DND-41 (cell line): ENCODE measurements at regions not wholly inside any gene's neighbourhood (a gene's known extent, or its start where the extent isn't known, plus 50 kb on each side); places are given as distances from the start of the nearest gene placed in this dataset.

Experiments used
- EZH2 ChIP-seq: IDR thresholded peaks from 3 replicates; pipeline ENCODE4 v1.6.1; 2012; ENCODE audit warnings: borderline replicate concordance, low read depth, mild to moderate bottlenecking, moderate library complexity, low read length, inconsistent platforms; ENCODE audit not compliant: severe bottlenecking
- TF ChIP-seq, protein P1 (sequence below): IDR thresholded peaks from 2 replicates; pipeline ENCODE4 v1.5.1; 2012; ENCODE audit warnings: borderline replicate concordance, low read length, moderate library complexity, mild to moderate bottlenecking; ENCODE audit not compliant: poor library complexity, severe bottlenecking; ENCODE audit errors: extremely low read depth

GRCh38 chrX:27350476-27350875, 112.7 kb downstream of the PPP4R3C start:
- TF ChIP-seq, protein P1, sequence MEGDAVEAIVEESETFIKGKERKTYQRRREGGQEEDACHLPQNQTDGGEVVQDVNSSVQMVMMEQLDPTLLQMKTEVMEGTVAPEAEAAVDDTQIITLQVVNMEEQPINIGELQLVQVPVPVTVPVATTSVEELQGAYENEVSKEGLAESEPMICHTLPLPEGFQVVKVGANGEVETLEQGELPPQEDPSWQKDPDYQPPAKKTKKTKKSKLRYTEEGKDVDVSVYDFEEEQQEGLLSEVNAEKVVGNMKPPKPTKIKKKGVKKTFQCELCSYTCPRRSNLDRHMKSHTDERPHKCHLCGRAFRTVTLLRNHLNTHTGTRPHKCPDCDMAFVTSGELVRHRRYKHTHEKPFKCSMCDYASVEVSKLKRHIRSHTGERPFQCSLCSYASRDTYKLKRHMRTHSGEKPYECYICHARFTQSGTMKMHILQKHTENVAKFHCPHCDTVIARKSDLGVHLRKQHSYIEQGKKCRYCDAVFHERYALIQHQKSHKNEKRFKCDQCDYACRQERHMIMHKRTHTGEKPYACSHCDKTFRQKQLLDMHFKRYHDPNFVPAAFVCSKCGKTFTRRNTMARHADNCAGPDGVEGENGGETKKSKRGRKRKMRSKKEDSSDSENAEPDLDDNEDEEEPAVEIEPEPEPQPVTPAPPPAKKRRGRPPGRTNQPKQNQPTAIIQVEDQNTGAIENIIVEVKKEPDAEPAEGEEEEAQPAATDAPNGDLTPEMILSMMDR = no peak
- no peak for TF ChIP-seq EZH2
